HepG2 (cell line): ENCODE measurements at regions not wholly inside any gene's neighbourhood (a gene's known extent, or its start where the extent isn't known, plus 50 kb on each side); places are given as distances from the start of the nearest gene placed in this dataset.
A peak's percentile ranks its signal among the peaks of the same experiment; 100 is the strongest.

Experiments
- BCL3 ChIP-seq: sonication (generic); formaldehyde crosslinking; IDR thresholded peaks from 2 replicates; pipeline ENCODE4 v1.5.1; 2020; ENCODE audit warnings: mild to moderate bottlenecking, missing genetic modification reagents, moderate library complexity
- GMEB2 ChIP-seq: IDR thresholded peaks from 2 replicates; pipeline ENCODE4 v1.6.1; 2016; ENCODE audit warnings: missing biosample characterization, missing genetic modification reagents, low read depth
- IRF9 ChIP-seq: sonication (generic); formaldehyde crosslinking; IDR thresholded peaks from 2 replicates; pipeline ENCODE4 v1.8.0; 2022; ENCODE audit warnings: missing genetic modification reagents, mild to moderate bottlenecking, borderline replicate concordance
- KDM5B ChIP-seq: sonication (generic); formaldehyde crosslinking; IDR thresholded peaks from 2 replicates; pipeline ENCODE4 v1.4.0; 2020; ENCODE audit warnings: missing genetic modification reagents, mild to moderate bottlenecking, borderline replicate concordance
- NFKB2 ChIP-seq: sonication (generic); formaldehyde crosslinking; IDR thresholded peaks from 2 replicates; pipeline ENCODE4 v1.4.0; 2020; ENCODE audit warnings: missing genetic modification reagents, borderline replicate concordance
- PRPF4 ChIP-seq: fragments of 200-400 bp; formaldehyde crosslinking; IDR thresholded peaks from 2 replicates; pipeline ENCODE4 v1.6.1; 2016; ENCODE audit warnings: low read length, low read depth; ENCODE audit not compliant: poor library complexity, severe bottlenecking
- REST ChIP-seq, 2 experiments: IDR thresholded peaks; 2 replicates each; pipeline ENCODE4 v1.6.1; 2011 to 2012; ENCODE audit warnings: low read length in 2 of 2, borderline replicate concordance in 1 of 2, low read depth in 1 of 2, mild to moderate bottlenecking in 1 of 2, moderate library complexity in 1 of 2
- SMAD9 ChIP-seq: sonication (generic); formaldehyde crosslinking; IDR thresholded peaks from 2 replicates; pipeline ENCODE4 v1.5.1; 2020; ENCODE audit warnings: mild to moderate bottlenecking, missing genetic modification reagents
- TBP ChIP-seq: sonication (generic); formaldehyde crosslinking; IDR thresholded peaks from 2 replicates; pipeline ENCODE4 v1.5.0; 2020; ENCODE audit warnings: missing genetic modification reagents
- ZNF280D ChIP-seq: sonication (generic); formaldehyde crosslinking; IDR thresholded peaks from 2 replicates; pipeline ENCODE4 v1.5.1; 2020; ENCODE audit warnings: mild to moderate bottlenecking, missing genetic modification reagents
- ZNF430 ChIP-seq: sonication (generic); formaldehyde crosslinking; IDR thresholded peaks from 2 replicates; pipeline ENCODE4 v1.9.0; 2021; ENCODE audit warnings: mild to moderate bottlenecking, missing genetic modification reagents
- ZNF570 ChIP-seq: sonication (generic); formaldehyde crosslinking; IDR thresholded peaks from 2 replicates; pipeline ENCODE4 v1.4.0; 2020; ENCODE audit warnings: mild to moderate bottlenecking, missing genetic modification reagents, borderline replicate concordance
- ZNF576 ChIP-seq: sonication (generic); formaldehyde crosslinking; IDR thresholded peaks from 2 replicates; pipeline ENCODE4 v1.4.0; 2020; ENCODE audit warnings: mild to moderate bottlenecking, missing genetic modification reagents
- ZNF598 ChIP-seq: sonication (generic); formaldehyde crosslinking; IDR thresholded peaks from 2 replicates; pipeline ENCODE4 v1.5.1; 2020; ENCODE audit warnings: mild to moderate bottlenecking, missing genetic modification reagents, borderline replicate concordance
- ZNF672 ChIP-seq: sonication (generic); formaldehyde crosslinking; IDR thresholded peaks from 2 replicates; pipeline ENCODE4 v1.8.1; 2022; ENCODE audit warnings: missing genetic modification reagents

- no peak for TF ChIP-seq TBP (CRISPR knock-in tag)
- TF ChIP-seq NFKB2 (CRISPR knock-in tag), result peak; percentile 37; the same call in 1 of the 2 replicates
- peak; percentile 80 for TF ChIP-seq PRPF4
- TF ChIP-seq ZNF576 (CRISPR knock-in tag), result 0 out of 2 replicates have a peak, but pooled peaks have one; percentile 4
- TF ChIP-seq ZNF570 (CRISPR knock-in tag), result no peak
- TF ChIP-seq GMEB2, result no peak
- 0 out of 2 replicates have a peak, but pooled peaks have one; percentile 61 for TF ChIP-seq IRF9 (CRISPR knock-in tag)
- peak; percentile 68; the same call in 1 of the 2 replicates for TF ChIP-seq ZNF598 (CRISPR knock-in tag)
- TF ChIP-seq REST (IDR thresholded peaks at IDR 0.05; ENCODE audit: borderline replicate concordance in 1 of 2, low read depth in 1 of 2, low read length in 2 of 2), result no peak
- TF ChIP-seq ZNF430, result peak; percentile 38; the same call in 1 of the 2 replicates
- TF ChIP-seq SMAD9 (CRISPR knock-in tag), result no peak
- peak; percentile 78; the same call in 1 of the 2 replicates for TF ChIP-seq BCL3 (CRISPR knock-in tag)
- TF ChIP-seq ZNF672 (CRISPR knock-in tag), result no peak
- TF ChIP-seq ZNF280D (CRISPR knock-in tag), result no peak
- TF ChIP-seq KDM5B, result 0 out of 2 replicates have a peak, but pooled peaks have one; percentile 51
These were observed 138.0 kb downstream of the HFE start (continued) for GRCh38 chr6:26224940-26225847.
